Natural killer cell treated with Interleukin-12 subunit alpha and Interleukin-12 subunit beta and Interleukin-15 and Interleukin-18, amount 100 ng/mL, for 72 hours (primary cell): ENCODE measurements at regions not wholly inside any gene's neighbourhood (a gene's known extent, or its start where the extent isn't known, plus 50 kb on each side); places are given as distances from the start of the nearest gene placed in this dataset.
A peak's percentile ranks its signal among the peaks of the same experiment; 100 is the strongest.

Experiments
- ATAC-seq, 2 donors: fragments of 150-1000 bp; cut with Tn5 transposase in 1 of 2; sonication (Bioruptor Pico), chemical (Tn5 transposase) in 1 of 2; 2 replicates each; pipeline ENCODE4 v1.10.0; 2021
- DNase-seq: peaks from one replicate; pipeline ENCODE4 v3.0.0; 2022; ENCODE audit warnings: low spot score
- H3K27ac Mint-ChIP-seq, 2 donors: 1 replicate in 1 of 2; 2 replicates in 1 of 2; pipeline ENCODE4 v1.8.0; 2022; ENCODE audit warnings: mixed read lengths in 2 of 2, mild to moderate bottlenecking in 1 of 2, moderate library complexity in 1 of 2
- H3K27me3 Mint-ChIP-seq, 2 donors: 1 replicate in 1 of 2; 2 replicates in 1 of 2; pipeline ENCODE4 v1.8.0; 2022; ENCODE audit warnings: mixed read lengths in 2 of 2
- H3K36me3 Mint-ChIP-seq: one replicate; pipeline ENCODE4 v1.8.0; 2022; ENCODE audit warnings: mixed read lengths
- H3K4me1 Mint-ChIP-seq, 2 donors: 1 replicate in 1 of 2; 2 replicates in 1 of 2; pipeline ENCODE4 v1.8.0; 2022; ENCODE audit warnings: low read depth in 2 of 2, mixed read lengths in 2 of 2, mild to moderate bottlenecking in 1 of 2
- H3K4me3 Mint-ChIP-seq: one replicate; pipeline ENCODE4 v1.8.0; 2022; ENCODE audit warnings: mixed read lengths
- H3K9me3 Mint-ChIP-seq: 2 replicates; pipeline ENCODE4 v1.8.0; 2022; ENCODE audit warnings: mixed read lengths

GRCh38 chr18:10009321-10010144 is 95.7 kb downstream of the VAPA start:
- DNase-seq, result no peak
- Mint-ChIP-seq H3K4me1 (no peaks in the 10 kb centered on the region), H3K4me3 (no peak overlapping the region), H3K36me3 (no peaks in the 10 kb centered on the region), H3K27me3 (peaks cover 2 to 14% of the 10 kb centered on the region in 2 donors), H3K9me3 (no peaks in the 10 kb centered on the region), H3K27ac (no peak overlapping the region)
- no peak for ATAC-seq

GRCh38 chr18:10010611-10011015 is 96.8 kb downstream of the VAPA start:
- Mint-ChIP-seq H3K4me1 (no peaks in the 10 kb centered on the region), H3K4me3 (no peak overlapping the region), H3K27me3 (peaks cover 2 to 14% of the 10 kb centered on the region in 2 donors), H3K27ac (no peak overlapping the region), H3K9me3 (no peaks in the 10 kb centered on the region), H3K36me3 (no peaks in the 10 kb centered on the region)
- DNase-seq, result no peak
- no peak for ATAC-seq

GRCh38 chr18:10011061-10011460 is 97.2 kb downstream of the VAPA start:
- DNase-seq (no peak), ATAC-seq (no peak)
- Mint-ChIP-seq H3K27ac (no peak overlapping the region), H3K36me3 (no peaks in the 10 kb centered on the region), H3K4me1 (no peaks in the 10 kb centered on the region), H3K9me3 (no peaks in the 10 kb centered on the region), H3K4me3 (no peak overlapping the region), H3K27me3 (peaks cover 2 to 14% of the 10 kb centered on the region in 2 donors)

DNA sequence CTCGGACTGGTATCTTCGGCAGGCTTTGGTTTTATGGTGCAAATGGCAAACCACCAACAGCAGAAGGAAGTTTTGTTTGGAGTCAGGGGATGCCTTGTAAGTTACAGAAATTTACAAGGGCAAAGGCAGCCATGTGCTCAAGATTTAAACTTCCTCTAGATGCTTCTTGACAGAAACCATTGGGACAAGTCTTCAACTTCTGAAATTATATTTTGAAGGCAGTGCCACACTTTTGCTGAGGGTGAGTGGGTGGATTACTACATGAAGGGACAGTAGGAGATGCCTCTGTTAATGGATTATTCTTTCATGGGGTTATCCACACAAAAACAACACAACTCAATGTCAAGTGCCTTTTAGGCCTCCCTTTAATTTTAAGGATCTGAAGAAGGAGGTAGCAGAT is 97.9 kb downstream of the VAPA start:
- no peak overlapping the region for H3K27ac Mint-ChIP-seq
- peaks cover 2 to 12% of the 10 kb centered on the region in 2 donors for H3K27me3 Mint-ChIP-seq
- DNase-seq (no peak), ATAC-seq (no peak)
- H3K9me3 Mint-ChIP-seq, result no peaks in the 10 kb centered on the region
- peaks cover 6 to 7% of the 10 kb centered on the region in 2 donors for H3K4me1 Mint-ChIP-seq
- H3K36me3 Mint-ChIP-seq, result no peaks in the 10 kb centered on the region
- no peak overlapping the region for H3K4me3 Mint-ChIP-seq

- Mint-ChIP-seq H3K4me3 (no peak overlapping the region), H3K36me3 (no peaks in the 10 kb centered on the region)
- no peak for DNase-seq
Measured at GRCh38 chr18:10012526-10012925, 98.7 kb downstream of the VAPA start.

DNA sequence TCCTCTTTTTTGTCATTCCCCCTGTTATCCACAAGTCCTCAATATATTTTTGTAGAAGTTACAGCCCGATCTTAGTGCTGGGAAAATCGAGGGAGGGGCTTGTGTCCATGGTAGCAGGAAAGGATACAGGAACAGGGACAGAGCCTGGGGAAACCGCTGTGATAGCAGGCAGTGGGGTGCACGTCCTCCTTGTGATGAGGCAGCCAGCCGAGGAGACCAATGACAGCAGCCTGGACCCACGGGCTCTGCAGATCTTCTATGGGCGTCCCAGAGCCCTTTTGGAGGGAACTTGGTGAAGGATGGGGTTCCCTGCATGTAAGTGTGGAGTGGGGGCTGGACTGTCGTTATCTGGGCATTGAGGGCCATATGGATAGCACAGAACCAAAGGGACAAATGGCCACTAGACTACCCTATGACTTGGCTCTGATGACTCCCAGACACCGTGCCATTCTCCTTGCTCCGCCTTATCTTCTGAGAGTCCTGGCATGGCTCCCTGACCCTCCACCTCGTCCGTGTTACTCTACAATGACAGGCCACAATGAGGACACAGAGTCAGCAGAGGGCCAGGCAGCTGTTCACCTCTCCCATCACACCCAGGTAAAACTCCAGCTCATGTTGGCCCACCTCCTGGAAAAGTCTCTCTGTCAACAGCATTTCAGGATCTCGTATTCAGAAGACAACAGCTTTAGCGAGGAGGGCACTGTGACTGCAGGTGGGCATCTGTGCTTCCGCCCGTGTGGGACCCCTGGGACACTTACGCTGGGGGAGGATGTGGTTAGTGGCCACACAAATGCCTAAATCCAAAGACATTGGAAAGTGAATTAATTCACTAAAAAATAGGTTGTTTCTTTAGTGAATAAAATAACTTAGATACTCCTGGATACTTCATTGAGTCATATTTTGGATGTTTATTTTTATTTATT is 100.1 kb downstream of the VAPA start:
- H3K27ac Mint-ChIP-seq, result no peak overlapping the region

More at GRCh38 chr18:10012526-10012925, 98.7 kb downstream of the VAPA start:
- Mint-ChIP-seq H3K27ac (no peak overlapping the region), H3K27me3 (peaks cover 0 to 8% of the 10 kb centered on the region in 2 donors), H3K4me1 (peaks cover 7 to 9% of the 10 kb centered on the region in 2 donors), H3K9me3 (no peaks in the 10 kb centered on the region)
- peak in 1 of 2 donors; percentile 41 for ATAC-seq

GRCh38 chr18:10015288-10015701 is 101.5 kb downstream of the VAPA start:
- Mint-ChIP-seq H3K4me3 (no peak overlapping the region), H3K27me3 (no peaks in the 10 kb centered on the region)
- no peak for ATAC-seq

More for the DNA sequence above, 100.1 kb downstream of the VAPA start:
- H3K36me3 Mint-ChIP-seq, result no peaks in the 10 kb centered on the region
- DNase-seq, result no peak
- no peak for ATAC-seq
- no peaks in the 10 kb centered on the region for H3K27me3 Mint-ChIP-seq
- H3K4me1 Mint-ChIP-seq, result peaks cover 7 to 9% of the 10 kb centered on the region in 2 donors
- H3K4me3 Mint-ChIP-seq, result no peak overlapping the region
- H3K9me3 Mint-ChIP-seq, result no peaks in the 10 kb centered on the region

GRCh38 chr18:10015941-10016819 is 102.4 kb downstream of the VAPA start:
- H3K4me1 Mint-ChIP-seq, result peaks cover 7 to 9% of the 10 kb centered on the region in 2 donors
- ATAC-seq (no peak), DNase-seq (no peak)
- no peaks in the 10 kb centered on the region for H3K36me3 Mint-ChIP-seq
- peak overlapping the region in 1 of 2 donors; percentile 17 for H3K27ac Mint-ChIP-seq
- no peaks in the 10 kb centered on the region for H3K27me3 Mint-ChIP-seq
- H3K9me3 Mint-ChIP-seq, result no peaks in the 10 kb centered on the region
- H3K4me3 Mint-ChIP-seq, result no peak overlapping the region

More at GRCh38 chr18:10015288-10015701, 101.5 kb downstream of the VAPA start:
- Mint-ChIP-seq H3K36me3 (no peaks in the 10 kb centered on the region), H3K4me1 (peaks cover 7 to 9% of the 10 kb centered on the region in 2 donors), H3K27ac (no peak overlapping the region), H3K9me3 (no peaks in the 10 kb centered on the region)
- DNase-seq, result no peak

DNA sequence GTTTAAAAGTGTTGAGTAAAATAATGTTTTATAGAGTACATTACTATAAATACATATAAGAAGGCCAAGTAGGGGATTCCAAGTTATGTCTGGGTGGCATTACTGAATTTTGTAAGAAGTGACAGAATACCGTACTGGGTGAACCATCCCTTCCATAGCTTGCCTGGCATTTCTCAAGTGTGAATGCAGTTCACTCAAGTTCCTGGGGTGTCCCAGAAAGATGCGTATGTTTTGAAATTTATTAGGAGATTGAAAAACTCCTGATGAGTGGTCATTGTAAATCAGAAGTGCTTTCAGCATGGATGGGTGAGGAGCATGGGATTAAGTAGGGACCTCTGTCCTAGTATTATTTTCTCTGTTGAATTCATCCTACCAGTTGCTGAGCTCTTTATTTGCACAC is 103.2 kb downstream of the VAPA start:
- Mint-ChIP-seq H3K4me3 (no peak overlapping the region), H3K36me3 (no peaks in the 10 kb centered on the region), H3K27ac (no peak overlapping the region), H3K27me3 (peaks cover 0 to 3% of the 10 kb centered on the region in 2 donors), H3K9me3 (no peaks in the 10 kb centered on the region), H3K4me1 (peaks cover 7 to 9% of the 10 kb centered on the region in 2 donors)
- ATAC-seq (no peak), DNase-seq (no peak)

GRCh38 chr18:10018289-10018688 is 104.5 kb downstream of the VAPA start:
- no peak overlapping the region for H3K4me3 Mint-ChIP-seq
- no peaks in the 10 kb centered on the region for H3K9me3 Mint-ChIP-seq
- H3K27ac Mint-ChIP-seq, result no peak overlapping the region
- DNase-seq (no peak), ATAC-seq (no peak)
- peaks cover 0 to 5% of the 10 kb centered on the region in 2 donors for H3K27me3 Mint-ChIP-seq
- H3K36me3 Mint-ChIP-seq, result no peaks in the 10 kb centered on the region
- peaks cover 7 to 9% of the 10 kb centered on the region in 2 donors for H3K4me1 Mint-ChIP-seq

GRCh38 chr18:10020171-10020570 is 106.4 kb downstream of the VAPA start:
- peaks cover 7 to 9% of the 10 kb centered on the region in 2 donors for H3K4me1 Mint-ChIP-seq
- DNase-seq, result no peak
- no peaks in the 10 kb centered on the region for H3K9me3 Mint-ChIP-seq
- H3K4me3 Mint-ChIP-seq, result no peak overlapping the region
- peaks cover 0 to 5% of the 10 kb centered on the region in 2 donors for H3K27me3 Mint-ChIP-seq
- no peaks in the 10 kb centered on the region for H3K36me3 Mint-ChIP-seq
- no peak overlapping the region for H3K27ac Mint-ChIP-seq
- ATAC-seq, result no peak

DNA sequence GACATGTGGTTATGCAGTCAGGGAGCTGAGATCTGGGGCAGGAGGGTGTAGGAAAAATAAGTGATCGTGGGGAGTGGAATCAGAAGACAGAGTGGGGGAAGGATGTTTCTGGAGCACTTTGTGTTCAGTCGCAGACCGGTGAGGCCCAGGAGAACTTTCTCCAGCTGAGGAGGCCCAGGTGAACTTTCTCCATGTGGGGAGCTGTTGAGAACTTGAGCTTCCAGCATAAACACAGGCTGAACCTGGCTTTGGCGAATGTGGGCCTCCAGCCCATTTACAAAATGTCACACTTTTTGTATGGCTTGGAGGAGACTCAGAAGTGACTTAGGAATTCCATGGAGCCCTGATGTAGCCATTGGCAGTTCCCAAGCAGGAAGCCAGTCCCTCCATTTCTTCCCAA is 108.5 kb downstream of the VAPA start:
- DNase-seq (no peak), ATAC-seq (no peak)
- H3K4me3 Mint-ChIP-seq, result no peak overlapping the region
- no peak overlapping the region for H3K27ac Mint-ChIP-seq
- H3K4me1 Mint-ChIP-seq, result no peaks in the 10 kb centered on the region
- peaks cover 0 to 5% of the 10 kb centered on the region in 2 donors for H3K27me3 Mint-ChIP-seq
- no peaks in the 10 kb centered on the region for H3K36me3 Mint-ChIP-seq
- H3K9me3 Mint-ChIP-seq, result no peaks in the 10 kb centered on the region
